ENCODE measurements at regions not wholly inside any gene's neighbourhood (a gene's known extent, or its start where the extent isn't known, plus 50 kb on each side); places are given as distances from the start of the nearest gene placed in this dataset.

- ChIA-PET CTCF (interaction anchor here (0.6 to 1.6 kb wide), 7 partner anchors 12 to 1180 kb away, joined by 3 to 4 read pairs (median 3); no protein-coding TSS in a partner anchor), POLR2A (no interaction called here)
- Mint-ChIP-seq H3K27ac (ENCODE audit: low read depth, unreplicated experiment) (no peak overlapping the region), H3K36me3 (ENCODE audit: insufficient read depth, unreplicated experiment) (no peaks in the 10 kb centered on the region), H3K4me3 (ENCODE audit: unreplicated experiment) (no peak overlapping the region), H3K4me1 (ENCODE audit: insufficient read depth, unreplicated experiment) (no peaks in the 10 kb centered on the region), H3K27me3 (ENCODE audit: insufficient read depth, unreplicated experiment) (no peaks in the 10 kb centered on the region), H3K9me3 (ENCODE audit: unreplicated experiment) (no peaks in the 10 kb centered on the region)
- intact Hi-C loops (cut with micrococcal nuclease), result loop anchor here (5.0 kb wide), 2 partner anchors 62 to 118 kb away; no protein-coding TSS in a partner anchor
- no TSS peak for BruUV-seq (replicated peaks)
- TF ChIP-seq, protein P1, sequence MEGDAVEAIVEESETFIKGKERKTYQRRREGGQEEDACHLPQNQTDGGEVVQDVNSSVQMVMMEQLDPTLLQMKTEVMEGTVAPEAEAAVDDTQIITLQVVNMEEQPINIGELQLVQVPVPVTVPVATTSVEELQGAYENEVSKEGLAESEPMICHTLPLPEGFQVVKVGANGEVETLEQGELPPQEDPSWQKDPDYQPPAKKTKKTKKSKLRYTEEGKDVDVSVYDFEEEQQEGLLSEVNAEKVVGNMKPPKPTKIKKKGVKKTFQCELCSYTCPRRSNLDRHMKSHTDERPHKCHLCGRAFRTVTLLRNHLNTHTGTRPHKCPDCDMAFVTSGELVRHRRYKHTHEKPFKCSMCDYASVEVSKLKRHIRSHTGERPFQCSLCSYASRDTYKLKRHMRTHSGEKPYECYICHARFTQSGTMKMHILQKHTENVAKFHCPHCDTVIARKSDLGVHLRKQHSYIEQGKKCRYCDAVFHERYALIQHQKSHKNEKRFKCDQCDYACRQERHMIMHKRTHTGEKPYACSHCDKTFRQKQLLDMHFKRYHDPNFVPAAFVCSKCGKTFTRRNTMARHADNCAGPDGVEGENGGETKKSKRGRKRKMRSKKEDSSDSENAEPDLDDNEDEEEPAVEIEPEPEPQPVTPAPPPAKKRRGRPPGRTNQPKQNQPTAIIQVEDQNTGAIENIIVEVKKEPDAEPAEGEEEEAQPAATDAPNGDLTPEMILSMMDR (IDR thresholded peaks at IDR 0.05; ENCODE audit: unreplicated experiment), result peak; percentile 81
- peak; percentile 65 for DNase-seq (ENCODE audit: unreplicated experiment)
These were observed 200.4 kb downstream of the INO80D start for GRCh38 chr2:205885492-205886099.

GRCh38 chr2:205883965-205884364 is 201.7 kb downstream of the NRP2 start:
- Mint-ChIP-seq H3K36me3 (ENCODE audit: insufficient read depth, unreplicated experiment) (no peaks in the 10 kb centered on the region), H3K27me3 (ENCODE audit: insufficient read depth, unreplicated experiment) (no peaks in the 10 kb centered on the region), H3K9me3 (ENCODE audit: unreplicated experiment) (no peaks in the 10 kb centered on the region), H3K27ac (ENCODE audit: low read depth, unreplicated experiment) (no peak overlapping the region), H3K4me1 (ENCODE audit: insufficient read depth, unreplicated experiment) (no peaks in the 10 kb centered on the region), H3K4me3 (ENCODE audit: unreplicated experiment) (no peak overlapping the region)
- intact Hi-C loops (cut with micrococcal nuclease), result no loop called here
- CTCF ChIA-PET, result interaction anchor here (0.6 to 1.6 kb wide), 2 partner anchors 12 to 138 kb away, joined by 3 to 4 read pairs; no protein-coding TSS in a partner anchor
- no TSS peak for BruUV-seq (replicated peaks)
- no peak for DNase-seq (ENCODE audit: unreplicated experiment)
- TF ChIP-seq, protein P1 (IDR thresholded peaks at IDR 0.05; ENCODE audit: unreplicated experiment), result no peak
- POLR2A ChIA-PET, result no interaction called here

DNA sequence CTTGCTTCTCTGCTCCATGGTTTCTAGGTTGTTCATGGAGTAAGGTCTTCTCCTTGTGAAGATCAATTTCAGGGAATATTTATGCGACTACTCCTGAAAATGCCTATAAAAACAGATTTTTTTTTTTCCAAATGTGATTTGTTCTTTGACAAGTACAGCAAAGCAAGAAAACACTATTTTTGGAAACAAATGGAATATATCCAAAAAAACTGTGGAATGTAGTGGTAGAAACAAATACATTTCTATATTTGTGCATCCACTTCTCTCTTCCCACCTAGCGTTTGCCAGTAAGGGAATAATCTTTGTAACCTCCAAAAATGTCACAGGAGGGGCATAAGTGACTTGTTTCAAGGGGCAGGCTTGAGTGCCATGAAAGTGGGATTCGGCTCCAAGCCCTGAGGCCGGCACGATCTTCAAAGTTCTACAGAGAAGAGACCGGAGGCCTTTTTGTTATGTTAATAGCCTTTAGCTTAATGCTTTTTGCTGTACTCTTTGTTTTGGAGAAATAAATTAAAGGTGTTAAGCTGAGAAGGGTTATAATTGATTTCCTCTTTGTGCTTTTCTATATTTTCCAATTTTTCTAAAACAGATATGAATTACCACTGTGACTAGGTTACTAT is 200.6 kb downstream of the NRP2 start:
- no peak overlapping the region for H3K4me3 Mint-ChIP-seq (ENCODE audit: unreplicated experiment)

GRCh38 chr2:205880048-205880447 is 197.7 kb downstream of the NRP2 start:
- TF ChIP-seq, protein P1 (IDR thresholded peaks at IDR 0.05; ENCODE audit: unreplicated experiment), result no peak
- Mint-ChIP-seq H3K4me3 (ENCODE audit: unreplicated experiment) (no peak overlapping the region), H3K4me1 (ENCODE audit: insufficient read depth, unreplicated experiment) (no peaks in the 10 kb centered on the region), H3K36me3 (ENCODE audit: insufficient read depth, unreplicated experiment) (no peaks in the 10 kb centered on the region), H3K9me3 (ENCODE audit: unreplicated experiment) (no peaks in the 10 kb centered on the region), H3K27me3 (ENCODE audit: insufficient read depth, unreplicated experiment) (no peaks in the 10 kb centered on the region), H3K27ac (ENCODE audit: low read depth, unreplicated experiment) (no peak overlapping the region)
- ChIA-PET CTCF (no interaction called here), POLR2A (no interaction called here)
- no TSS peak for BruUV-seq (replicated peaks)
- DNase-seq (ENCODE audit: unreplicated experiment), result no peak
- intact Hi-C loops (cut with micrococcal nuclease), result no loop called here

More for the DNA sequence above, 200.6 kb downstream of the NRP2 start:
- POLR2A ChIA-PET, result interaction anchor here (0.7 kb wide), 1 partner anchor 16 kb away, joined by 3 read pairs; no protein-coding TSS in a partner anchor
- Mint-ChIP-seq H3K9me3 (ENCODE audit: unreplicated experiment) (no peaks in the 10 kb centered on the region), H3K36me3 (ENCODE audit: insufficient read depth, unreplicated experiment) (no peaks in the 10 kb centered on the region), H3K4me1 (ENCODE audit: insufficient read depth, unreplicated experiment) (no peaks in the 10 kb centered on the region), H3K27me3 (ENCODE audit: insufficient read depth, unreplicated experiment) (no peaks in the 10 kb centered on the region), H3K27ac (ENCODE audit: low read depth, unreplicated experiment) (no peak overlapping the region)
- intact Hi-C loops (cut with micrococcal nuclease), result no loop called here
- CTCF ChIA-PET, result no interaction called here
- TF ChIP-seq, protein P1 (IDR thresholded peaks at IDR 0.05; ENCODE audit: unreplicated experiment), result no peak
- no peak for DNase-seq (ENCODE audit: unreplicated experiment)
- no TSS peak for BruUV-seq (replicated peaks)

Measured in MCF 10A (cell line).